Aorta (tissue), 5 donors: ENCODE measurements at regions not wholly inside any gene's neighbourhood (a gene's known extent, or its start where the extent isn't known, plus 50 kb on each side); places are given as distances from the start of the nearest gene placed in this dataset.
"Not testable (repeated sequence)": the region's sequence is repeated elsewhere in the genome, so short reads cannot be mapped to it uniquely, and the experiment has no call there.

Experiments
- ATAC-seq: fragments of 200-7000 bp; cut with Tn5 transposase; one replicate; pipeline ENCODE4 v1.9.1; 2022; ENCODE audit warnings: moderate library complexity; ENCODE audit not compliant: low FRiP score
- DNase-seq, 2 donors: peaks; one replicate each; pipeline ENCODE4 v3.0.0-alpha.2; 2020
- H3K27ac ChIP-seq, 2 donors: one replicate each; pipeline ENCODE4 v1.5.1; 2013; ENCODE audit warnings: low read length in 2 of 2, mild to moderate bottlenecking in 2 of 2, moderate library complexity in 2 of 2, control low read depth in 1 of 2, inconsistent platforms in 1 of 2, low read depth in 1 of 2
- H3K27me3 ChIP-seq, 2 donors: one replicate each; pipeline ENCODE4 v1.6.1; 2013; ENCODE audit warnings: control low read depth in 1 of 2, low read length in 1 of 2, mild to moderate bottlenecking in 1 of 2, moderate library complexity in 1 of 2; ENCODE audit not compliant: insufficient read depth in 2 of 2, control insufficient read depth in 1 of 2
- H3K36me3 ChIP-seq, 2 donors: one replicate each; pipeline ENCODE4 v1.6.1; 2013; ENCODE audit warnings: control low read depth in 1 of 2, low read length in 1 of 2, mild to moderate bottlenecking in 1 of 2; ENCODE audit not compliant: insufficient read depth in 2 of 2, control insufficient read depth in 1 of 2
- H3K4me1 ChIP-seq, 2 donors: one replicate each; pipeline ENCODE4 v1.6.1; 2013; ENCODE audit warnings: low read length in 2 of 2, control low read depth in 1 of 2, mild to moderate bottlenecking in 1 of 2, moderate library complexity in 1 of 2; ENCODE audit not compliant: insufficient read depth in 2 of 2, control insufficient read depth in 1 of 2
- H3K4me3 ChIP-seq, 2 donors: one replicate each; pipeline ENCODE4 v1.5.1; 2013; ENCODE audit warnings: low read length in 2 of 2, control low read depth in 1 of 2, mild to moderate bottlenecking in 1 of 2
- H3K9me3 ChIP-seq: one replicate; pipeline ENCODE4 v1.6.1; 2013; ENCODE audit warnings: mild to moderate bottlenecking, low read length; ENCODE audit not compliant: control insufficient read depth
- WGBS, 2 donors: extraction: QIAGEN DNeasy Blood & Tissue Kit; methylation state at CpG; one replicate each; pipeline ENCODE4 v1.1.7; 2013; 5-methylcytosine and 5-hydroxymethylcytosine counted together
- intact Hi-C, 2 donors: fragments of 100-400 bp; cut with DNase I; formaldehyde crosslinking; loops; one replicate each; pipeline versions ENCODE4 v1.14.2 to v1.15.0; 2022
- donor health status: healthy with polysubstance abuse.
- donor health status: Bipolar disorder and iron deficiency.
- donor health status: DM: no; HTN: no; CAD: no.
- donor health status: DM: no; HTN: no; CAD: no.
- donor health status: DM: yes; HTN: yes; CAD: no.

GRCh38 chr15:77864211-77865105 is 213.1 kb downstream of the TBC1D2B start:
- ATAC-seq (no peak), DNase-seq (peak in 1 of 2 donors; percentile 71)
- no peaks in the 10 kb centered on the region for H3K4me1 ChIP-seq
- no peak overlapping the region for H3K4me3 ChIP-seq
- no peaks in the 10 kb centered on the region for H3K9me3 ChIP-seq
- 86 to 87% methylated on average over 20 to 21 of the region's 21 CpGs for WGBS, 2 donors
- H3K27me3 ChIP-seq: no peaks in the 10 kb centered on the region
- intact Hi-C loops: loop anchor here in 1 of 2 donors (5.0 kb wide), 1 partner anchor 38 kb away; no protein-coding TSS in a partner anchor
- no peaks in the 10 kb centered on the region for H3K36me3 ChIP-seq
- no peak overlapping the region for H3K27ac ChIP-seq

GRCh38 chr15:77863491-77864105 is 213.9 kb downstream of the TBC1D2B start:
- no peaks in the 10 kb centered on the region for H3K4me1 ChIP-seq
- peak in 1 of 2 donors; percentile 30 for DNase-seq
- intact Hi-C loops: no loop called here

DNA sequence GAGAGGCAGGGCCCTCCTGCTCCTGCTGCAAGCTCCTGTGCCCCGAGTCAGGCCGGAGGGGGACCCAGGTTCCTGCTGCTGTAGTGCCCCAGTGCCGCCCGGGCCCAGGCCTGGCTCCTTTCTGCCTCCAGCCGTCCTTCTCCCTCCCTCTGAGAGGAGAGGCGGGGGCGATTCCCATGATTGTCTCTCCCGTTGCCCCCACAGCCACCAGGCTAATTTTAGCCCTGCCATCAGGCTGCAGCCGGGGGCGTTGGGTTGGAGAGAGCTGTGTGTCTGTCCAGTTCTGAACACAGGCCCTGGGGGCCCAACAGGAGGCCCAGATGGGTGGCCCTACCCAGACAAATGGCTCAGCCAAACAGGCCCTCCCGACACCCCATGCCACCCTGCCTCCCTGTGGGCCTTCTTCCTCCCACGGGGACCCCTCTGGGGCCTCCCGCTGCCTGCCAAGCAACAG is 214.8 kb downstream of the TBC1D2B start:
- WGBS, 2 donors: 69 to 76% methylated on average over 13 of the region's 13 CpGs
- peak in 1 of 2 donors; percentile 63 for DNase-seq
- Histone ChIP-seq H3K4me1 (no peaks in the 10 kb centered on the region), H3K9me3 (no peaks in the 10 kb centered on the region), H3K27me3 (no peaks in the 10 kb centered on the region), H3K27ac (no peak overlapping the region), H3K4me3 (no peak overlapping the region), H3K36me3 (no peaks in the 10 kb centered on the region)
- intact Hi-C loops: no loop called here
- ATAC-seq: no peak

More at GRCh38 chr15:77863491-77864105, 213.9 kb downstream of the TBC1D2B start:
- Histone ChIP-seq H3K36me3 (no peaks in the 10 kb centered on the region), H3K4me3 (no peak overlapping the region), H3K27ac (no peak overlapping the region), H3K9me3 (no peaks in the 10 kb centered on the region), H3K27me3 (no peaks in the 10 kb centered on the region)
- ATAC-seq: no peak
- 88% methylated on average over 12 of the region's 12 CpGs for WGBS, 2 donors

DNA sequence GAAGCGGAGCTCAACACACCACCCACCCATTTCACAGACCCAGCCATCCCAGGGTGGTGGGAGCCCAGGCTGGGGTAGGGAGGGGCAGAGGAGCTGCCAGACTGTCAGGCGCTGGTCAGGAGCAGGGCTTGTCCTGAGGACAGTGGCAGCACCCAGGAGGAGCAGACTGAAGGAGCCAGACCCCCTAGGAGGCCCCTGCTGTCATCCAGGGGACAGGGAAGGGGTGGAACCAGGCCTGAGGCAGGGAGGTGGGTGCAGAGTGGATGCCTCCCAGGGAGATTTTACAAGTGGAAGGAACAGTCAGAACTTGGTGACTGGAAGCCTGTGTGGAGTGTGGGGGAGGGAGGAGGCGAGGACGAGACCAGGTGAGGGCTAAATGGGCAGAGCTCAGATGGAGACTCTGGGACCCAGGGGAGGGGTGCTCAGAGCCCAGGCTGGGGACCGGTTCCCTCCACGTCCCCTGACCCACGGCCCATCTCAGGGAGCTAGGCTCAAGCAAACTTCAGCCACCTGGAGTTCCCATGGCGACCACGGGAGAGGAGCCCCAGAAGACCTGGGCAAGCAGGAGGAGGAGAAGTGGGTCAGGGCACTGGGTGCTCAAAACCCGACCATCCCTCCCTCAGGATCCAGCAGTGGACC is 215.4 kb downstream of the TBC1D2B start:
- H3K4me3 ChIP-seq, H3K27me3 ChIP-seq, intact Hi-C loops, H3K36me3 ChIP-seq, H3K4me1 ChIP-seq, H3K9me3 ChIP-seq, ATAC-seq, H3K27ac ChIP-seq: not testable (repeated sequence)
- 81 to 87% methylated on average over 10 of the region's 10 CpGs for WGBS, 2 donors
- DNase-seq: peak in 1 of 2 donors; percentile 32

DNA sequence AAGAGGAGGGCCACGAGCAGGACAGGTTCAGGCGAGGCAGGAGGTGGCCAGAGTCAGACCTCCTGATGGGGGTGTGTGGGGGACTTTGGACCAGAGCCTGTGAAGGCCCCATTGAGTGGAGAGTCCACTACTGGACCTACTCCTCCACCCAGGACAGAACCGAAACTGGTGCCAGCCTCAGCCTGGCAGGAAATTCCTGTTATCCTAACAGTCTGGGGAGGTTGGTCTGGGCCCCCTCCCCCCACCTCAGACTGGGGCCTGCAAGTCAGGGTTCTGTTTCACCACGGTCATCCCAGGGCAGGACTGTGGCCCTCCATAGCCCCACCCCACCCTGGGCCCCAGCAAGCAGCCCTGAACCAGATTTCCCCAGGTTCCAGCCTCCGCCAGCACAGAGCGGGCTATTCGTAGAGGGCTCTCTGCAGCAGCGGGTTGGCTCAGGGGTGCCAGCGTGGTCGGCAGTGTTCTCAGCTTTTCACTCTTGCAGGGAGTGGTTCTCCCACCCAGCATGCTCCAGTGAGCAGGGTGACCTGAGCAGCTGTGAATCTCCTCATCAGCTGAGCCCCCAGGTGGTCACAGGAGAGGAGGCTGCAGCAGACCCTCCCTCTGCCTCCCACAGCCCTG is 217.3 kb downstream of the TBC1D2B start:
- peak in 1 of 2 donors; percentile 72 for DNase-seq
- H3K4me3 ChIP-seq: no peak overlapping the region
- no peaks in the 10 kb centered on the region for H3K36me3 ChIP-seq
- H3K27ac ChIP-seq: no peak overlapping the region
- H3K27me3 ChIP-seq: no peaks in the 10 kb centered on the region
- intact Hi-C loops: no loop called here
- no peak for ATAC-seq
- 82 to 83% methylated on average over 10 of the region's 10 CpGs for WGBS, 2 donors
- H3K4me1 ChIP-seq: no peaks in the 10 kb centered on the region
- no peaks in the 10 kb centered on the region for H3K9me3 ChIP-seq

- ATAC-seq (no peak), DNase-seq (peak in 1 of 2 donors; percentile 56)
- no peaks in the 10 kb centered on the region for H3K36me3 ChIP-seq
- no peak overlapping the region for H3K27ac ChIP-seq
- H3K4me3 ChIP-seq: no peak overlapping the region
- H3K9me3 ChIP-seq: no peaks in the 10 kb centered on the region
- no peaks in the 10 kb centered on the region for H3K4me1 ChIP-seq
- intact Hi-C loops: no loop called here
- 86 to 93% methylated on average over 2 of the region's 2 CpGs for WGBS, 2 donors
- H3K27me3 ChIP-seq: no peaks in the 10 kb centered on the region
Measured at GRCh38 chr15:77859491-77860060, 217.9 kb downstream of the TBC1D2B start.

- 90% methylated on average over 11 of the region's 11 CpGs for WGBS, 2 donors
- Histone ChIP-seq H3K9me3 (no peaks in the 10 kb centered on the region), H3K36me3 (no peaks in the 10 kb centered on the region), H3K4me1 (no peaks in the 10 kb centered on the region), H3K27me3 (no peaks in the 10 kb centered on the region), H3K27ac (no peak overlapping the region), H3K4me3 (no peak overlapping the region)
- intact Hi-C loops: no loop called here
- no peak for ATAC-seq
- DNase-seq: peak in 1 of 2 donors; percentile 35
Measured at GRCh38 chr15:77858792-77859490, 218.6 kb downstream of the TBC1D2B start.

GRCh38 chr15:77857419-77857818 is 220.1 kb downstream of the TBC1D2B start:
- ATAC-seq (no peak), DNase-seq (peak in 1 of 2 donors; percentile 41)
- Histone ChIP-seq H3K4me1 (no peaks in the 10 kb centered on the region), H3K27ac (no peak overlapping the region), H3K4me3 (no peak overlapping the region), H3K27me3 (no peaks in the 10 kb centered on the region), H3K36me3 (no peaks in the 10 kb centered on the region), H3K9me3 (no peaks in the 10 kb centered on the region)
- intact Hi-C loops: no loop called here
- 85 to 91% methylated on average over 7 of the region's 7 CpGs for WGBS, 2 donors
